GM12878 (cell line): ENCODE measurements at regions not wholly inside any gene's neighbourhood (a gene's known extent, or its start where the extent isn't known, plus 50 kb on each side); places are given as distances from the start of the nearest gene placed in this dataset.

Experiments used
- ATAC-seq: fragments of 200-7000 bp; cut with Tn5 transposase; 3 replicates; pipeline ENCODE4 v1.9.1; 2020; ENCODE audit warnings: mild to moderate bottlenecking, moderate library complexity
- BruUV-seq: library from RNA; stranded (reverse); fragments of 400-500 nt; replicated peaks from 2 replicates; lab custom pipeline; 2021; lab: Mats Ljungman, UMichigan
- CTCF ChIA-PET: fragments of 300-600 bp; sonication (Branson Sonifier 250); formaldehyde crosslinking; extraction: SDS; loops from one replicate; lab custom pipeline; 2021; ENCODE audit warnings: inconsistent platforms; lab: Yijun Ruan, JAX
- POLR2A ChIA-PET: fragments of 350-600 bp; formaldehyde crosslinking; extraction: SDS; loops from one replicate; lab custom pipeline; 2021; ENCODE audit warnings: inconsistent platforms; lab: Charles Lee
- RAD21 ChIA-PET: fragments of 300-600 bp; sonication (Branson Sonifier 250); formaldehyde crosslinking; loops from one replicate; lab custom pipeline; 2023; ENCODE audit warnings: antibody characterized with exemption; ENCODE audit not compliant: unreplicated experiment; lab: Charles Lee
- SMC1A ChIA-PET: fragments of 300-600 bp; sonication (Branson Sonifier 250); formaldehyde crosslinking; loops from one replicate; lab custom pipeline; 2023; ENCODE audit not compliant: unreplicated experiment, uncharacterized antibody; lab: Charles Lee
- DNase-seq: peaks from one replicate; pipeline ENCODE4 v3.0.0-alpha.2; 2011; ENCODE audit warnings: low read depth, low spot score
- FAIRE-seq: peaks from 3 replicates; lab custom pipeline; 2011; peaks lifted over from hg19 to GRCh38; lab: Jason Lieb, UNC
- H2AFZ ChIP-seq: 2 replicates; pipeline ENCODE4 v1.6.0; 2011; ENCODE audit warnings: low read depth, low read length, control low read depth; ENCODE audit not compliant: control insufficient read depth
- H3K27ac ChIP-seq: 2 replicates; pipeline ENCODE4 v1.5.1; 2011; ENCODE audit warnings: control low read depth; ENCODE audit not compliant: control insufficient read depth, insufficient read depth
- H3K27me3 ChIP-seq, 2 experiments: replicated peaks in 1 of 2; 2 replicates each; pipeline versions ENCODE4 v1.6.0 to v1.6.1; 2011; ENCODE audit warnings: low read length in 1 of 2; ENCODE audit not compliant: control insufficient read depth in 2 of 2, insufficient read depth in 2 of 2
- H3K36me3 ChIP-seq, 2 experiments: 2 replicates each; pipeline ENCODE4 v1.5.1; 2011; ENCODE audit warnings: low read length in 1 of 2; ENCODE audit not compliant: control insufficient read depth in 2 of 2, insufficient read depth in 2 of 2
- H3K4me1 ChIP-seq: 2 replicates; pipeline ENCODE4 v1.6.1; 2011; ENCODE audit warnings: mild to moderate bottlenecking, low read length, moderate library complexity, mixed read lengths; ENCODE audit not compliant: control insufficient read depth, insufficient read depth
- H3K4me2 ChIP-seq: 2 replicates; pipeline ENCODE4 v1.6.0; 2011; ENCODE audit warnings: control low read depth; ENCODE audit not compliant: control insufficient read depth, insufficient read depth
- H3K4me3 ChIP-seq: fragments of 200-600 bp; sonication (generic); 2 replicates; pipeline ENCODE4 v1.5.1; 2016
- H3K79me2 ChIP-seq: 2 replicates; pipeline ENCODE4 v1.6.0; 2011; ENCODE audit warnings: low read length; ENCODE audit not compliant: control insufficient read depth, insufficient read depth
- H3K9ac ChIP-seq: 2 replicates; pipeline ENCODE4 v1.8.0; 2011; ENCODE audit warnings: low read length, control low read depth, mixed read lengths; ENCODE audit not compliant: control insufficient read depth, insufficient read depth
- H3K9me3 ChIP-seq: replicated peaks from 3 replicates; pipeline ENCODE4 v1.5.1; 2011; ENCODE audit warnings: mild to moderate bottlenecking, low read length; ENCODE audit not compliant: control insufficient read depth, insufficient read depth
- H4K20me1 ChIP-seq: 2 replicates; pipeline ENCODE4 v1.6.0; 2011; ENCODE audit not compliant: control insufficient read depth, insufficient read depth
- BCL11A ChIP-seq: IDR thresholded peaks from 2 replicates; pipeline ENCODE4 v1.6.1; 2011; ENCODE audit warnings: low read depth, low read length
- CBFB ChIP-seq: IDR thresholded peaks from 2 replicates; pipeline ENCODE4 v1.6.1; 2016; ENCODE audit warnings: antibody characterized with exemption, low read depth
- EZH2 ChIP-seq: IDR thresholded peaks from 2 replicates; pipeline ENCODE4 v1.6.1; 2012; ENCODE audit warnings: low read depth, mild to moderate bottlenecking, control low read depth, inconsistent platforms, low read length, borderline replicate concordance; ENCODE audit not compliant: control insufficient read depth
- NFYA ChIP-seq: IDR thresholded peaks from 2 replicates; pipeline ENCODE4 v1.6.1; 2011; ENCODE audit warnings: low read depth, mild to moderate bottlenecking, low read length, improper control_type of control experiment, borderline replicate concordance
- NRF1 ChIP-seq: conservative IDR thresholded peaks from 2 replicates; pipeline ENCODE4 v1.6.1; 2011; ENCODE audit warnings: mild to moderate bottlenecking, low read depth, low read length, improper control_type of control experiment
- PAX5 ChIP-seq: IDR thresholded peaks from 2 replicates; pipeline ENCODE4 v1.6.1; 2011; ENCODE audit warnings: low read depth, low read length, borderline replicate concordance
- POU2F2 ChIP-seq: IDR thresholded peaks from 3 replicates; pipeline ENCODE4 v1.6.1; 2011; ENCODE audit warnings: low read depth, mild to moderate bottlenecking, low read length, borderline replicate concordance
- RB1 ChIP-seq: fragments of 450-650 bp; formaldehyde crosslinking; IDR thresholded peaks from 2 replicates; pipeline ENCODE4 v1.6.1; 2017; ENCODE audit warnings: mild to moderate bottlenecking, borderline replicate concordance
- TAF1 ChIP-seq: IDR thresholded peaks from 2 replicates; pipeline ENCODE4 v1.6.1; 2011; ENCODE audit warnings: mild to moderate bottlenecking, low read depth, low read length, borderline replicate concordance
- ZNF592 ChIP-seq: fragments of 450-650 bp; IDR thresholded peaks from 2 replicates; pipeline ENCODE4 v1.6.1; 2017; ENCODE audit warnings: mild to moderate bottlenecking, moderate library complexity
- WGBS: methylation state at CpG from one replicate; pipeline ENCODE4 v1.1.6; 2016; ENCODE audit warnings: low lambda C conversion rate; ENCODE audit not compliant: insufficient replicate concordance, insufficient coverage; ENCODE audit errors: missing lambda C conversion rate; 5-methylcytosine and 5-hydroxymethylcytosine counted together
- in situ Hi-C: fragments of 300-500 bp; cut with MboI; formaldehyde crosslinking; loops from 9 replicates; pipeline ENCODE4 v1.14.3; 2018; ENCODE audit warnings: mixed read lengths
- intact Hi-C: fragments of 100-400 bp; cut with micrococcal nuclease; formaldehyde crosslinking; loops from one replicate; pipeline ENCODE4 v1.14.2; 2022; ENCODE audit not compliant: unreplicated experiment

DNA sequence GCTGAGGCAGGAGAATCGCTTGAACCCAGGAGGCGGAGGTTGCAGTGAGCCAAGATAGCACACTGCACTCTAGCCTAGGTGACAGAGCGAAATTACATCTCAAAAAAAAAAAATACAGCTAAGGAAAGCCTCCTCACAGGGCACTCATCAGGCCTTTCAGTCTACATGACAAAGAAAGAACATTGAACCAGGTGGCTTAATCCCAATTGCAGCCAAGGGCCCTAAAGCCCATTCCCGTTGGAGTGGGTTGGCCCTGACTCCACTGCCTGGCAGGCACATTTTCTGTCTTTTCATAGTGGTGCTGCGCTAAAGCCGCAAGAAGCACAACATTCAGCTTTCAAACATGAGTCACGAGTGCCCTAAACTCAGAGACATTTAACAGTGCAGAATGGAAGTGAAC, 372.5 kb downstream of the RNF144A start:
- in situ Hi-C loops (no loop called here), intact Hi-C loops (no loop called here)
- ATAC-seq: no peak
- H3K9me3 ChIP-seq: no peaks in the 10 kb centered on the region; the same call in 2 of the 3 replicates
- SMC1A ChIA-PET: no interaction called here
- TF ChIP-seq ZNF592 (no peak), NRF1 (no peak), NFYA (no peak), CBFB (no peak), PAX5 (no peak), TAF1 (no peak), EZH2 (no peak), POU2F2 (no peak), RB1 (no peak), BCL11A (no peak)
- H3K27me3 ChIP-seq: no peaks in the 10 kb centered on the region
- CTCF ChIA-PET: no interaction called here
- 32% methylated on average over 7 of the region's 7 CpGs for WGBS
- no peak overlapping the region for H3K9ac ChIP-seq
- no peak for FAIRE-seq
- no peak overlapping the region for H2AFZ ChIP-seq
- no TSS peak for BruUV-seq
- POLR2A ChIA-PET: no interaction called here
- DNase-seq: no peak
- no peaks in the 10 kb centered on the region for H3K36me3 ChIP-seq
- no peak overlapping the region for H3K27ac ChIP-seq
- H3K4me1 ChIP-seq: no peaks in the 10 kb centered on the region
- no peak overlapping the region for H3K4me2 ChIP-seq
- RAD21 ChIA-PET: no interaction called here
- H3K4me3 ChIP-seq: no peak overlapping the region
- H4K20me1 ChIP-seq: no peaks in the 10 kb centered on the region
- no peaks in the 10 kb centered on the region for H3K79me2 ChIP-seq
